Calu3 (cell line): ENCODE measurements at regions not wholly inside any gene's neighbourhood (a gene's known extent, or its start where the extent isn't known, plus 50 kb on each side); places are given as distances from the start of the nearest gene placed in this dataset.

Source experiments
- BruUV-seq: library from RNA; stranded (reverse); fragments of 400-500 nt; replicated peaks from 2 replicates; lab custom pipeline; 2021; lab: Mats Ljungman, UMichigan
- CTCF ChIA-PET: fragments of 300-600 bp; sonication (Branson Sonifier 250); formaldehyde crosslinking; loops from one replicate; lab custom pipeline; 2022; ENCODE audit warnings: antibody characterized with exemption; lab: Charles Lee
- DNase-seq: peaks from one replicate; pipeline ENCODE4 v3.0.0; 2022
- H3K27ac Mint-ChIP-seq: one replicate; pipeline ENCODE4 v1.8.0; 2022; ENCODE audit warnings: mixed read lengths; ENCODE audit not compliant: unreplicated experiment
- H3K27me3 Mint-ChIP-seq: one replicate; pipeline ENCODE4 v1.8.0; 2022; ENCODE audit warnings: mixed read lengths; ENCODE audit not compliant: unreplicated experiment
- H3K36me3 Mint-ChIP-seq: one replicate; pipeline ENCODE4 v1.8.0; 2022; ENCODE audit warnings: mild to moderate bottlenecking, moderate library complexity, mixed read lengths; ENCODE audit not compliant: insufficient read depth, unreplicated experiment
- H3K4me1 Mint-ChIP-seq: one replicate; pipeline ENCODE4 v1.8.0; 2022; ENCODE audit warnings: mild to moderate bottlenecking, low read depth, mixed read lengths; ENCODE audit not compliant: unreplicated experiment
- H3K4me3 Mint-ChIP-seq: one replicate; pipeline ENCODE4 v1.8.0; 2022; ENCODE audit warnings: mild to moderate bottlenecking, low read depth, moderate library complexity, mixed read lengths; ENCODE audit not compliant: unreplicated experiment
- H3K9me3 Mint-ChIP-seq: one replicate; pipeline ENCODE4 v1.8.0; 2022; ENCODE audit warnings: low read depth, mixed read lengths; ENCODE audit not compliant: unreplicated experiment
- intact Hi-C: fragments of 100-400 bp; cut with micrococcal nuclease; formaldehyde crosslinking; loops from one replicate; pipeline ENCODE4 v1.10.0; 2022; ENCODE audit not compliant: unreplicated experiment
- TF ChIP-seq, protein P1 (sequence below): fragments of 200-600 bp; IDR thresholded peaks from one replicate; pipeline ENCODE4 v1.8.0; 2022; ENCODE audit warnings: antibody characterized with exemption; ENCODE audit not compliant: unreplicated experiment

- Mint-ChIP-seq H3K4me3 (no peak overlapping the region), H3K27me3 (no peaks in the 10 kb centered on the region), H3K4me1 (peaks cover 61% of the 10 kb centered on the region), H3K9me3 (no peaks in the 10 kb centered on the region), H3K27ac (peak overlapping the region; percentile 58), H3K36me3 (peaks cover 5% of the 10 kb centered on the region)
- TF ChIP-seq, protein P1, sequence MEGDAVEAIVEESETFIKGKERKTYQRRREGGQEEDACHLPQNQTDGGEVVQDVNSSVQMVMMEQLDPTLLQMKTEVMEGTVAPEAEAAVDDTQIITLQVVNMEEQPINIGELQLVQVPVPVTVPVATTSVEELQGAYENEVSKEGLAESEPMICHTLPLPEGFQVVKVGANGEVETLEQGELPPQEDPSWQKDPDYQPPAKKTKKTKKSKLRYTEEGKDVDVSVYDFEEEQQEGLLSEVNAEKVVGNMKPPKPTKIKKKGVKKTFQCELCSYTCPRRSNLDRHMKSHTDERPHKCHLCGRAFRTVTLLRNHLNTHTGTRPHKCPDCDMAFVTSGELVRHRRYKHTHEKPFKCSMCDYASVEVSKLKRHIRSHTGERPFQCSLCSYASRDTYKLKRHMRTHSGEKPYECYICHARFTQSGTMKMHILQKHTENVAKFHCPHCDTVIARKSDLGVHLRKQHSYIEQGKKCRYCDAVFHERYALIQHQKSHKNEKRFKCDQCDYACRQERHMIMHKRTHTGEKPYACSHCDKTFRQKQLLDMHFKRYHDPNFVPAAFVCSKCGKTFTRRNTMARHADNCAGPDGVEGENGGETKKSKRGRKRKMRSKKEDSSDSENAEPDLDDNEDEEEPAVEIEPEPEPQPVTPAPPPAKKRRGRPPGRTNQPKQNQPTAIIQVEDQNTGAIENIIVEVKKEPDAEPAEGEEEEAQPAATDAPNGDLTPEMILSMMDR, result no peak
- intact Hi-C loops, result no loop called here
- CTCF ChIA-PET, result interaction anchor here (1.3 kb wide), 1 partner anchor 135 kb away, joined by 4 read pairs; no protein-coding TSS in a partner anchor
- DNase-seq, result no peak
- BruUV-seq, result no TSS peak
Measured at GRCh38 chr6:106752641-106753040, 123.3 kb downstream of the QRSL1 start.

- peak; percentile 54 for DNase-seq
- no peak overlapping the region for H3K4me3 Mint-ChIP-seq
- H3K36me3 Mint-ChIP-seq, result peaks cover 5% of the 10 kb centered on the region
- no peaks in the 10 kb centered on the region for H3K27me3 Mint-ChIP-seq
- H3K9me3 Mint-ChIP-seq, result no peaks in the 10 kb centered on the region
- CTCF ChIA-PET, result interaction anchor here (0.6 to 0.8 kb wide), 2 partner anchors 10 to 48 kb away, joined by 3 read pairs; no protein-coding TSS in a partner anchor
- TF ChIP-seq, protein P1, result no peak
- intact Hi-C loops, result no loop called here
- H3K4me1 Mint-ChIP-seq, result peaks cover 61% of the 10 kb centered on the region
- H3K27ac Mint-ChIP-seq, result peak overlapping the region; percentile 58
- BruUV-seq, result no TSS peak
Measured at GRCh38 chr6:106751501-106752252, 122.3 kb downstream of the QRSL1 start.

DNA sequence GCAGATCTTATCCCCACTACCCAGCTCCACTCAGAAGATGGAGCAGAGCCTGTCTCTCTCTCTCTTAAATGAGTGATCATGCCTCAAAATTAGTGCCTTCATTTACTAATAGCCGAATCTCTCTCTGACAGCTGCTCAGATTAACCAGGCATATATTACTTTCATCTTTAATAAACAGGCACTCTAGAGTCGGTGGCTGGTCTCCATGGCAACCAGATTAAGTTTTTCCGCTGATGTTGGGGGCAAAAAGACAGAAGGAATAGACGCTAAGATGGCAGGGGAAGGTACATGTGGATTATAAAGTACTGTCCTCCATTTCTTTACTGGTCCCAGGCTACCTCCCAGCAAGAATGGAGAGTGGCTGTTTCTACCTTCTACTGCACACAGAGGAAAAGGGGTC lies 121.6 kb downstream of the QRSL1 start:
- Mint-ChIP-seq H3K27ac (peak overlapping the region; percentile 58), H3K4me3 (no peak overlapping the region), H3K9me3 (no peaks in the 10 kb centered on the region), H3K27me3 (no peaks in the 10 kb centered on the region), H3K36me3 (peaks cover 11% of the 10 kb centered on the region), H3K4me1 (peaks cover 68% of the 10 kb centered on the region)
- TF ChIP-seq, protein P1, result no peak
- CTCF ChIA-PET, result interaction anchor here (0.6 to 0.8 kb wide), 2 partner anchors 49 to 135 kb away, joined by 3 to 7 read pairs; no protein-coding TSS in a partner anchor
- BruUV-seq, result no TSS peak
- DNase-seq, result no peak
- intact Hi-C loops, result no loop called here

DNA sequence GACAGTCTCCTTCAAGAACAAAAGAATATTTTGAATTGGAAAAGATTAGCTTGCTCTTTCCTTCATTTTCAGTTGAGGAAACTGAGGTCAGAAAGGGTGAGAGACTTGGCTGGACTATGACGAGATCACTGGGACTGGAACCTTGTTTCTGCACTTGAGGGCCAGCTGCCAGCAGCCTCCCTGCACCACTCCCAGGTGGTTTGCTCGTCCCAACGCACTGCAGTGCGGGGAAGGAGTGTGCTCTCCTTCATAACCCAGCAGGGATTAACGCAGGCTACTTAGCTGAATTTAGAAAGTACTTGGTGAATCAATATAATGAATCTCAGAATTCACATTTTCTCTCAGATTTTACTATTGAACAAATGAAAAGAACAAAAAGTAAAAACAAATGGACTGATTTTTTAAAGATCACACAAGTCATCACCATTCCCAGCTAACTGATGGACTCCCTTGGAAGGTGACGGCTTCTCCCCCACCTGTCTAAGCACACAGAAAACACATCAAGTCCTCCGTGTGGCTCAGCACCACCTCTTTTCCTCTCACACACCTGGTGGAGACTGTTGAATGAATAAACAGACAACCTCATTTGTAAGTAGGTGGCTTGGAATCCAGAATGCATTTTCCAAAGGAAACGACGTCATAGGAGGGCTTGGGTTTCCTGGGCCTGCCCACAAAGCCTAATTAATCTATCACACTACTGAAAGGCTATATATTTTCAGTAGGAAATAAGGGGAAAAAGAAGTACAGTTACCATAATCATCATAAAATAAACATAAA lies 121.0 kb downstream of the QRSL1 start:
- TF ChIP-seq, protein P1, result no peak
- peak overlapping the region; percentile 58 for H3K27ac Mint-ChIP-seq
- intact Hi-C loops, result no loop called here
- H3K4me3 Mint-ChIP-seq, result no peak overlapping the region
- DNase-seq, result no peak
- H3K9me3 Mint-ChIP-seq, result no peaks in the 10 kb centered on the region
- H3K27me3 Mint-ChIP-seq, result no peaks in the 10 kb centered on the region
- H3K36me3 Mint-ChIP-seq, result peaks cover 11% of the 10 kb centered on the region
- CTCF ChIA-PET, result interaction anchor here (0.6 to 0.8 kb wide), 2 partner anchors 21 to 136 kb away, joined by 3 to 7 read pairs; no protein-coding TSS in a partner anchor
- BruUV-seq, result no TSS peak
- H3K4me1 Mint-ChIP-seq, result peaks cover 74% of the 10 kb centered on the region
